Islet of Langerhans (tissue), 1 donor: ENCODE measurements at regions not wholly inside any gene's neighbourhood (a gene's known extent, or its start where the extent isn't known, plus 50 kb on each side); places are given as distances from the start of the nearest gene placed in this dataset.
A peak's percentile ranks its signal among the peaks of the same experiment; 100 is the strongest.

Source experiments
- FAIRE-seq: peaks from one replicate; lab custom pipeline; 2011; peaks lifted over from hg19 to GRCh38; lab: Jason Lieb, UNC

DNA sequence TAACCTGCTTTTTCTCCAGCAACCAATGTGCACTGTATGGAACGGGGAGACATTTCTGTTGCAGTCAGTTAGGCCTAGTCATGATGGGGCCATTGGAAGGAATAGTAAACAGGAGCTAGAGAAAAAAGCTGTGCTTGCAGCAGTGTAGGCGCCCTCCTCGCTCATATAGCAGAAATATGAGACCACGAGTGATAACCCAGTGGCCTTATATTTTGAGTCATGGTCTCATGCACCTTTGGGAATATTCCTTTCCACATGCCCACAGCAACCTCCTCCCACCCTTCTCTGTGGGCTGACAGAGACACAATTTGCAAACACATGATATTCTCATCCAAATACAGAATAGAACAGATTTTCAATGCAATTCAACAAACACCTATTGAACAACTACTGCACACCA lies 248.9 kb upstream of the CITED2 start:
- no peak for FAIRE-seq

DNA sequence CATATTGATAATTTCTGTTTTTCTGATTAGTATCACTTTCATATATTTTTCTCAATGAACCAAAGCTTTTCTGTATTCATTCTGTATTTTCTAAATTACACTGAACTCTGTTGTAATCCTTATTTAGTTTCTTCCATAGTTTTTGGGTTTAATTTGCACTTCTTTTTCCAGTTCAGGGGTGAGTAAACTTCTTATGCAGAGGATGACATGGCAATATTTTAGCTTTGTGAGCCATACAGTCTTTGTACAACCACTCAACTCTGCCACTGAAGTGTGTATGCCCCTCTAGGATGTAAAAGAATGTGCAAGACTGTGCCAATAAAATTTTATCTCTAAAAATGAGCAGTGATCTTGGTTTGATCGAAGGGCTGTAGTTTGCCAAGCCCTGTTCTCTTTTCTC lies 239.0 kb upstream of the CITED2 start:
- no peak for FAIRE-seq

- FAIRE-seq: no peak
Observed at GRCh38 chr6:139612135-139612465, 237.7 kb upstream of the CITED2 start.

DNA sequence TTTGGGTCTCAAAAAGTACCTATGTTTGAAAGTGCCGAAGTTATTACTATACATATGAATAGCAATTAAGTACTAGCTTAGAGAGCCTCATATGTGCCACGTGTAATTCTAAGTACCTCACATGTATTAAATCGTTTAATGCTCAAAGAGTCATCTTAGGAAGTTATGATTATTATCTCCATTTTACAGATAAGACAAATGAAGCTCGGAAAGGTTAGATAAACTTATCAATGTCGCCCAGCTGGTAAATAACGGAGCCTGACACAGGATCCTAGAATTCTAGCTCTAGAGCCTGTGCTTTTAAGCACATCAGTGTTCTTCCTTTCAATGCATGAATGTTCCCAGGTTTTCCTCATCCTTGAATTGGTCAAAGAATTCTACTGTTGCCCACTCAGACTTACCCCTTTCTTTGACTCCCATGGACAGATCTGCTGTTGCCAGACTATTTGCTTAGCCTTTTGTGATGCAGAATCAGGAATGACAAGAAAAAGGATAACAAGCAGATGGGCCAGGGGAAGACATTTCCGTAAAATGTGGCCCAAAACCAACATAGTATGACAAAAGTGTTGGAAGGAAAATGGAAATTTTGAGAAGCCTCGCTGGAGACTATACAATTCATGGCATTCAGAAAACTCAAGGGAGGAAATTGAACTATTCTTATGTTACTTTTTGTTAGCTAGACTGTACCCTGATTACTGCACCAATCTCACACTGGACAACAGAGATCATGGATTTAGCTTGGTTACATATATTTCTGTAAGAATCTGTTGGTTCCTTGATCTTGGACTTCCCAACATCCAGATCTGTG lies 237.1 kb upstream of the CITED2 start:
- no peak for FAIRE-seq

DNA sequence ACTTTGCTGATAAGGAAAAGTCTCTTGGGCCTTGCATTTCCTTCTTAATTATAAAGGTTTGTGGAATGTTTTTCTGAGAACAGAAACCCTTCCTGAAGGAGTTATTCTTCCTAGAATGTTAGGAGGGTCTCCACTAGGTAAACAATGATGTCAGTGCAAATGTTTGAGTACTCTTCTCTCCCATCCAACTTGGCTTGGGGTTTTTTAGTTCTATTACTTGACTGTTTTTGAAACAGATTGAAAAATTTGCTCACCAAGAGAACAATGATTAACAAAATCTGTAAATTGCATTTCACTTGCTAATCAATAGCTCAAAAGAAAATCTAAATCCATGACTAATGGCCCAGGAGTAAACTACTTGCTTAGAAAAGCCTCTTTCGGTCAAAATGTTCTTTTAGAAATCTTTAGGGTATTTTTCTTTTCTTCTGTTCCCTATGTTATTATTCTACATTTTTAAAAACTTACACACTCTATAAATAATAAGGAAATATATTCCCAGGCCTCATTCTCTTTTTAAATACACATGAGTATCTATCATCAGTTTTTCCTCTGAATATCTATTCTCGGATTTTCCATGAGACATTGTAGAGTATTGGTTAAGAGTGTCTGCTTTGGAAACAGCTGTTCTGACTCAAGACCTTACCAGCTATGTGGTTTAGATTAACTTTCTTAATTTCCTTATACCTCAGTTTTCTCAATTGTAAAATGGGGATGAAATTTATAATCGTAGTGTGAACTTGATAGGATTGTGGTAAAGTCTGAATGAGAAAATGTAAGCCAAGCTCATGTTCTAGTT lies 234.2 kb upstream of the CITED2 start:
- no peak for FAIRE-seq

DNA sequence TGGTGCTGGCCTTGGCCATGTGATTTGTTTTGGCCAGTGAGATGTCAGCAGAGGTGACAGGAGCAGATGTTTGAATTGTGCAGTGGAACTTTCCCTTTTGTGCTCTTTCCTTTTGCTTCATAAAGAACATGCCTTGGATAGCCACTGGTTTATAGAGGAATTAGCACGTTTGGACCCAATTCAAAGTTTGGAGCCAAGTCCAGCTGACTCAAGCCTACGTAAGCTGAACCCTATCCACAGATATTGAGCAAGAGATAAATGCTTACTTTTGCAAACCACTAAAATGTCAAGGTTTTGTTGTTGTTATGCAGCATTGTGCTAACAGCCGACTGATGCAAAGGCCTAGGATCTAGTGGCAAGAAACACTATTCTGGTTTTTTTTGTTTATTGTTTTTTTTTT lies 230.9 kb upstream of the CITED2 start:
- no peak for FAIRE-seq

DNA sequence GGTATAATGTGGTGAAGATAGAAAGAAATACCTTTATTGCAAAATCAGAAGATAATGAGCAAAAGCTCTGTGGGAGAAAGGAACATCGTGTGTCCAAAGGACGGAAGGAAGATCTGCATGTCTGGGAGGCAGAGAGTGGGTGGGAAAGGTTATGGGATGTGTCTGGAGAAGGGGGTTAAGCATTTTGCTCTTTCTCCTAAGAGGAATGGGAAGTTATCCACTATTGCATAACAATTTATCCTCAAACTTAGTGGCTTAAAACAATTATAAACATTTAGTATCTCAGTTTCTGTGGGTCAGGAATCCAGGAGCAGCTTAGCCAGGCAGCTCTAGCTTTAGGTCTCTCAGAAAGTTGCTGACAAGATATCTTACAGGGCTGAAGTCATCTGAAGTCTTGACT lies 229.1 kb upstream of the CITED2 start:
- no peak for FAIRE-seq

DNA sequence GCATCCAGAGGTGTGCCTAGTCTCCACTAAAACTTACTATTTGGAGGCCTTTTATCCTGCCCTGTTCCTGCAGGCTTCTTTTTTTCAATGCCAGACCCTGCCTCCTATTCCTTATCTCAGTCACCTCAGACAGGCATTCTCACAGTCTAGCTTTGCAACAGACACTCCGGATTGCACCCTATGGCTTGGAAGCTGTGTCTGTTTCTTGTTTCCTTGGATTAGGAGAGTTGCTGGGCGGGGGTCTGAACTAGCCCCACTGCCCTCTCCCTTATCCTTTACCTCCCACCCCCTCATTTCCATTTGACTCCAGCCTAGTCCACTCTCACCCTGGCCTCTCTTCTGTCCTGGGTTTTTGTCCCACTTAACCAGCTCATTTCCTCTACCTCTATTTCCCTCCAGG lies 228.1 kb upstream of the CITED2 start:
- no peak for FAIRE-seq

- no peak for FAIRE-seq
Observed at GRCh38 chr6:139600919-139601475, 226.5 kb upstream of the CITED2 start.

- no peak for FAIRE-seq
Observed at GRCh38 chr6:139600343-139600742, 225.9 kb upstream of the CITED2 start.

GRCh38 chr6:139597771-139598755 lies 223.6 kb upstream of the CITED2 start:
- FAIRE-seq: peak; percentile 56

DNA sequence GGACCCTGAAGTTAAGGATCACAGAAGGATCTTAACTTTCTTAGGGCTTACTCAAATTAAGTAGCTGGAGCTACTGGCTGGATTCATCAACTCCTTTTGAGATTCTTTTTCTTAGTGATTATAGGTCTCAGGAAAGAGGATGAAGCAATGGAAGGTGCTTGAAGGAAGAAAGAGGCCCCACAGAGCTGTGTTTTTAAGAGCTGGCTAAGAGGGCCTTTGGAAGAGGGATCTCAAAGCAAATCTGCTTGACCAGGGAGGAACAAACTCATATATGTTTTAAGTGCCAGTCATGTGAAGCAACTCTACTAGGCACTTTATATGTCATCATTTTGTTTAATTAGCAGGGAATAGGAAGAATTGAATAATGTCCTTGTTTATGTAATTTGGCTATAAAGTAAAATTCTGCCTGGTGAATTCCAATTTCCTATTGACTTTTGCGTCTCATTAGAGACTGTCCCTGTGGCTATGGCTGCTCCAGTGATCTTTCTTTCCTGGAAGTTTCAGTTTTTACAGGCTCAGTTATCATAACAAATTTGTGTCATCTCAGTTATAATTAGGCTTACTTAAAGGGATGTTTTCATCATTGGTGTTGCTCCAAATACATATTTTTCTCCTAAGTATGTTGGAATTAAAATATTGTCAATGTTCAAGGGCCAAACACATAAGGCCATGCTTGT lies 222.8 kb upstream of the CITED2 start:
- FAIRE-seq: peak; percentile 82

DNA sequence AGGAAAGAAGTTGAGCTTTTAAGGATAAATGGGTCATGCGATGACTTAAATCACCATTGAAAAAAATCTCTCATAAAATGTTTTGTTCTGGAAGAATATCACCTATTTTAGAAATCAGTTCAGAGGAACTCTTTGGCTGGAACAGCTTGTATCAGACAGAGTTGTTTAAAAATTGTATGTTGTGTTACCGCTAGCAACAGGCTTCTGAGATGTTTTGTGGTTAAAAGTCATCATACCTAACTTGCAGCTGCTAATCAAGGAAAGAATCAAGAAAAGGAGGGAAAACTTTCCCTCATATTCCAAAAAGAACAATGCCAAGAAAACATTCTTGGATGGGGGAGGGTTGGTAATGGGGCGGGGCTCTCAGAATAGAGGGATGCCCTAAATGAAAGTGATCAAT lies 220.7 kb upstream of the CITED2 start:
- peak; percentile 9 for FAIRE-seq

- FAIRE-seq: no peak
Observed at GRCh38 chr6:139594333-139594965, 220.0 kb upstream of the CITED2 start.

DNA sequence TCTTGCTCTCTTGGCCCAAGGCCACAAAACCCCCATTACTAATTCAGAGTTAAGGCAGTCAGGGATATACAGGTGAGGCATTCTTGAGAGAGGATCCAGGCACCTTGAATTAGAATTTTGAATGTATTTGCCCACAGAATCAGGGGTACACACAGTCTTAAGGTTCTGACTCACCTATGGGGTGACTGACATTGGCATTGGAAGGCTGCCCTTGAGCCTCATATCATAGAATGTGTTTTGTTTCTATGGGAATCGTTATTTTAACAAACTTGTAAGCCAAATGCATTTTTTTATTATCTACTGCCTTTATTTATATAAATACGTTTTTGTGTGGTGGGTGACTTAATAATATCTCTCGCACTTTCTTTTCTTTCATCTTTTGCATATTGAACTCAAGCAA lies 218.6 kb upstream of the CITED2 start:
- no peak for FAIRE-seq

GRCh38 chr6:139592011-139592410 lies 217.6 kb upstream of the CITED2 start:
- FAIRE-seq: no peak

DNA sequence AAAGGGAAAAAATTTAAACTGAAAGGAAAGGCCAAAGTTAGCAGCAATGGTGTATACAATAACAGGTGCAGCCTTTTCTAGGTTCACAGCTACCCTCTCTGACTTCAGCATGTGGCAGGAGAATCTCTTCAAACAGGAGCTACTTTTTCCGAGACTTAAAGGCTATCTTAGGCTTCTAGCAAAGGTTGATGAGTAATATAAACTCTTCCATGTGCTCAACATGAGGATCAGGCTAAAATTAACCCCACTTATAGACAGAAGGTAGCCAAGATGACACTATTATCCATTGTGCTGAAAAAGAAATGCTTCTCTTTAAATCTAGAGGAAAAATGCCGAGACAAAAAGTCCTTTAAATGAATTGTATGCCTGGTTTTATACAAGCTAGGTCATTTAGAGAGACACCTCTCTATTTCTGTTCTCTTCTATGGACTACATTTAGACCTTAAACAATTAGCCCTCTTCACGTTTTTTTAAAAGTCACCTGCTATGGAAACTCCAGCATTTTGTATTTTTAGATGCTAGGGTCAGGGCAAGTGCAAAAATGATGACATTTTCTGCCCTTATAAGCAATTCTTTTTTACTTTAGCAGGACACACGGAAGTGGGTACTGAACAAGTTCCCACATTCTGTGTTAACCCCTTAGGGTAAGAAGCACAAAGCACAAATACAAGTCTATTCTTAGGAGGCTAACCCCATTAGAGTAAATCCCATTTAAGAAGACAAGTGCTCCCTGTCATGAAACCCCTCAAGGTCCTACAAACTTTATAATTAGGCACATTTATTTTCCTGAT lies 216.8 kb upstream of the CITED2 start:
- peak; percentile 81 for FAIRE-seq

GRCh38 chr6:139590206-139590605 lies 215.8 kb upstream of the CITED2 start:
- FAIRE-seq: peak; percentile 65

- peak; percentile 41 for FAIRE-seq
Observed at GRCh38 chr6:139588734-139589593, 214.5 kb upstream of the CITED2 start.
